ENCODE measurements at regions not wholly inside any gene's neighbourhood (a gene's known extent, or its start where the extent isn't known, plus 50 kb on each side); places are given as distances from the start of the nearest gene placed in this dataset.

GRCh38 chr9:113755433-113755832, 120.7 kb upstream of the ZNF618 start:
- no peak for TF ChIP-seq CTCF (conservative IDR thresholded peaks at IDR 0.05; ENCODE audit: low read length)
- DNase-seq (ENCODE audit: low read depth), result no peak
- H3K4me3 ChIP-seq (ENCODE audit: low read length), result no peak overlapping the region

GRCh38 chr9:113756476-113757192, 119.5 kb upstream of the ZNF618 start:
- TF ChIP-seq CTCF (conservative IDR thresholded peaks at IDR 0.05; ENCODE audit: low read length), result no peak
- no peak overlapping the region for H3K4me3 ChIP-seq (ENCODE audit: low read length)
- DNase-seq (ENCODE audit: low read depth), result no peak

GRCh38 chr9:113763429-113763828, 112.7 kb upstream of the ZNF618 start:
- TF ChIP-seq CTCF (conservative IDR thresholded peaks at IDR 0.05; ENCODE audit: low read length), result no peak
- no peak for DNase-seq (ENCODE audit: low read depth)
- H3K4me3 ChIP-seq (ENCODE audit: low read length), result no peak overlapping the region

GRCh38 chr9:113764572-113764971, 111.5 kb upstream of the ZNF618 start:
- DNase-seq (ENCODE audit: low read depth), result no peak
- H3K4me3 ChIP-seq (ENCODE audit: low read length), result no peak overlapping the region
- TF ChIP-seq CTCF (conservative IDR thresholded peaks at IDR 0.05; ENCODE audit: low read length), result no peak

- no peak for DNase-seq (ENCODE audit: low read depth)
- TF ChIP-seq CTCF (conservative IDR thresholded peaks at IDR 0.05; ENCODE audit: low read length), result no peak
- no peak overlapping the region for H3K4me3 ChIP-seq (ENCODE audit: low read length)
These were observed 106.7 kb upstream of the ZNF618 start for GRCh38 chr9:113769412-113769811.

- no peak for TF ChIP-seq CTCF (conservative IDR thresholded peaks at IDR 0.05; ENCODE audit: low read length)
- H3K4me3 ChIP-seq (ENCODE audit: low read length), result no peak overlapping the region
- no peak for DNase-seq (ENCODE audit: low read depth)
These were observed 105.7 kb upstream of the ZNF618 start for GRCh38 chr9:113770396-113770795.

- no peak for DNase-seq (ENCODE audit: low read depth)
- no peak overlapping the region for H3K4me3 ChIP-seq (ENCODE audit: low read length)
- no peak for TF ChIP-seq CTCF (conservative IDR thresholded peaks at IDR 0.05; ENCODE audit: low read length)
These were observed 104.9 kb upstream of the ZNF618 start for GRCh38 chr9:113771199-113771598.
